A549 (cell line): ENCODE measurements at regions not wholly inside any gene's neighbourhood (a gene's known extent, or its start where the extent isn't known, plus 50 kb on each side); places are given as distances from the start of the nearest gene placed in this dataset.
"Not testable (repeated sequence)": the region's sequence is repeated elsewhere in the genome, so short reads cannot be mapped to it uniquely, and the experiment has no call there.

Source experiments
- ATAC-seq, 2 experiments: fragments of 200-7000 bp in 1 of 2; fragments of >200 bp in 1 of 2; cut with Nextera tagmentation in 1 of 2; cut with Tn5 transposase in 1 of 2; 3 replicates each; pipeline versions ENCODE4 v1.8.0 to v1.9.1; 2018 to 2020; ENCODE audit warnings: mild to moderate bottlenecking in 1 of 2, moderate library complexity in 1 of 2
- CTCF ChIA-PET: fragments of 300-600 bp; sonication (Branson Sonifier 250); formaldehyde crosslinking; extraction: SDS; loops from one replicate; lab custom pipeline; 2021; ENCODE audit warnings: antibody characterized with exemption, inconsistent platforms; lab: Yijun Ruan, JAX
- POLR2A ChIA-PET: fragments of 350-600 bp; formaldehyde crosslinking; extraction: SDS; loops from one replicate; lab custom pipeline; 2021; ENCODE audit warnings: antibody characterized with exemption, inconsistent platforms; lab: Yijun Ruan, JAX
- DNase-seq, 2 experiments: peaks; one replicate each; pipeline versions ENCODE4 v3.0.0 to v3.0.0-alpha.2; 2011 to 2016; ENCODE audit warnings: low read depth in 1 of 2, low spot score in 1 of 2
- FAIRE-seq: peaks from 2 replicates; lab custom pipeline; 2011; peaks lifted over from hg19 to GRCh38; lab: Jason Lieb, UNC
- H3K27ac ChIP-seq, 2 experiments: fragments of >200 bp; sonication (Bioruptor Twin); formaldehyde crosslinking; 3 replicates each; pipeline ENCODE4 v1.5.1; 2016 to 2017
- H3K4me1 ChIP-seq: fragments of >200 bp; sonication (Bioruptor Twin); formaldehyde crosslinking; 3 replicates; pipeline ENCODE4 v1.6.1; 2016
- H3K4me2 ChIP-seq: fragments of >200 bp; sonication (Bioruptor Twin); formaldehyde crosslinking; 3 replicates; pipeline ENCODE4 v1.6.1; 2016
- H3K4me3 ChIP-seq: fragments of >200 bp; sonication (Bioruptor Twin); formaldehyde crosslinking; 3 replicates; pipeline ENCODE4 v1.5.1; 2016
- H3K9me3 ChIP-seq: fragments of >200 bp; sonication (Bioruptor Twin); formaldehyde crosslinking; 3 replicates; pipeline ENCODE4 v1.6.1; 2016
- BHLHE40 ChIP-seq: IDR thresholded peaks from 2 replicates; pipeline ENCODE4 v1.6.1; 2012; ENCODE audit warnings: low read depth, low read length, inconsistent platforms
- CEBPB ChIP-seq, 2 experiments: fragments of >200 bp in 1 of 2; sonication (Bioruptor Twin) in 1 of 2; formaldehyde crosslinking in 1 of 2; IDR thresholded peaks; 2 replicates each; pipeline ENCODE4 v1.6.1; 2012 to 2016
- E2F6 ChIP-seq: IDR thresholded peaks from 2 replicates; pipeline ENCODE4 v1.6.1; 2012; ENCODE audit warnings: low read depth, borderline replicate concordance
- ELK1 ChIP-seq: fragments of 150-350 bp; IDR thresholded peaks from 2 replicates; pipeline ENCODE4 v1.6.1; 2014; ENCODE audit warnings: low read depth, mild to moderate bottlenecking, low read length
- FOSB ChIP-seq: fragments of 250-450 bp; sonication (Bioruptor Pico); IDR thresholded peaks from 2 replicates; pipeline ENCODE4 v1.5.0; 2020; ENCODE audit warnings: mild to moderate bottlenecking, moderate library complexity
- MAX ChIP-seq: IDR thresholded peaks from 2 replicates; pipeline ENCODE4 v1.6.1; 2012
- MAZ ChIP-seq: fragments of 150-350 bp; IDR thresholded peaks from 2 replicates; pipeline ENCODE4 v1.6.1; 2014; ENCODE audit warnings: antibody characterized with exemption, low read depth, low read length, borderline replicate concordance
- PHF8 ChIP-seq: fragments of 200-600 bp; sonication (generic); IDR thresholded peaks from 2 replicates; pipeline ENCODE4 v1.6.1; 2016; ENCODE audit warnings: low read depth, mild to moderate bottlenecking, antibody characterized with exemption, moderate library complexity, borderline replicate concordance
- RARB ChIP-seq: fragments of 250-450 bp; sonication (Bioruptor Pico); IDR thresholded peaks from 2 replicates; pipeline ENCODE4 v1.8.0; 2021; ENCODE audit warnings: mild to moderate bottlenecking, moderate library complexity
- RNF2 ChIP-seq: fragments of 200-600 bp; sonication (generic); IDR thresholded peaks from 2 replicates; pipeline ENCODE4 v1.6.1; 2016; ENCODE audit warnings: low read depth, mild to moderate bottlenecking, antibody characterized with exemption, moderate library complexity, borderline replicate concordance
- TFCP2L1 ChIP-seq: fragments of 250-450 bp; sonication (Bioruptor Pico); IDR thresholded peaks from 2 replicates; pipeline ENCODE4 v1.5.0; 2021; ENCODE audit warnings: mild to moderate bottlenecking
- ZC3H11A ChIP-seq: fragments of 450-650 bp; IDR thresholded peaks from 2 replicates; pipeline ENCODE4 v1.6.1; 2014; ENCODE audit warnings: antibody characterized with exemption, mild to moderate bottlenecking
- WGBS: methylation state at CpG from one replicate; pipeline ENCODE4 v1.1.6; 2017; ENCODE audit errors: missing lambda C conversion rate; 5-methylcytosine and 5-hydroxymethylcytosine counted together

DNA sequence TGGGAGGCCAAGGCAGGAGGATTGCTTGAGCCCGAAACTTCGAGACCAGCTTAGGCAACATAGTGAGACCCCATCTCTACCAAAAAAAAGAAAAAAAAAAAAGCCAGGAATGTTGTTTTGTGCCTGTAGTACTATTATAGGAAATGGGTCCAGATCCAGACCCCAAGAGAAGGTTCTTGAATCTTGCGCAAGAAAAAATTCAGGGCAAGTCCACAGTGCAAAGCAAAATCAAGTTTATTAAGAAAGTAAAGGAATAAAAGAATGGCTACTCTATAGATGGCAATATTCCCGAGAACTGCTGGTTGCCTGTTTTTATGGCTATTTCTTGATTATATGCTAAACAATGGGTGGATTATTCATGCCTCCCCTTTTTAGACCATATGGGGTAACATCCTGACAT lies 51.2 kb upstream of the RDX start:
- 0 out of 4 replicates have a peak, but pooled peaks of 1 of the 2 experiments have one; percentile 7 for TF ChIP-seq CEBPB (IDR thresholded peaks at IDR 0.05)
- no peak for TF ChIP-seq FOSB (CRISPR knock-in tag)
- no peak for TF ChIP-seq MAZ
- ATAC-seq: no peak
- H3K27ac ChIP-seq: no peak overlapping the region
- FAIRE-seq: no peak
- peaks cover 21% of the 10 kb centered on the region; the same call in 2 of the 3 replicates for H3K4me1 ChIP-seq
- H3K9me3 ChIP-seq: no peaks in the 10 kb centered on the region
- H3K4me2 ChIP-seq: no peak overlapping the region
- H3K4me3 ChIP-seq: no peak overlapping the region
- POLR2A ChIA-PET: interaction anchor here (1.0 kb wide), 1 partner anchor 9 kb away, joined by 3 read pairs; no protein-coding TSS in a partner anchor
- CTCF ChIA-PET: no interaction called here
- DNase-seq: no peak
- WGBS: 97% methylated on average over 4 of the region's 4 CpGs

- ATAC-seq (no peak), DNase-seq (no peak), FAIRE-seq (no peak)
- WGBS: 83% methylated on average over 7 of the region's 7 CpGs
- ChIA-PET CTCF (interaction anchor here (1.0 kb wide), 1 partner anchor 27 kb away, joined by 3 read pairs; no protein-coding TSS in a partner anchor), POLR2A (no interaction called here)
- TF ChIP-seq RARB (CRISPR knock-in tag) (no peak), TFCP2L1 (CRISPR knock-in tag) (no peak), ZC3H11A (no peak), BHLHE40 (no peak), ELK1 (no peak)
- Histone ChIP-seq H3K27ac (peak overlapping the region; percentile 50 to 75; a peak in 5 of 6 replicates), H3K4me3 (no peak overlapping the region), H3K4me2 (no peak overlapping the region), H3K4me1 (peaks cover 22% of the 10 kb centered on the region), H3K9me3 (no peaks in the 10 kb centered on the region)
Observed at GRCh38 chr11:110349138-110349996, 53.0 kb upstream of the RDX start.

GRCh38 chr11:110349997-110350383 lies 53.6 kb upstream of the RDX start:
- Histone ChIP-seq H3K4me1 (peaks cover 28% of the 10 kb centered on the region), H3K27ac (peak overlapping the region in 1 of 2 experiments; percentile 75; a peak in 3 of 6 replicates)
- ATAC-seq, H3K4me2 ChIP-seq, H3K4me3 ChIP-seq, FAIRE-seq, DNase-seq, POLR2A ChIA-PET, H3K9me3 ChIP-seq: not testable (repeated sequence)
- CTCF ChIA-PET: interaction anchor here (1.0 kb wide), 1 partner anchor 27 kb away, joined by 3 read pairs; no protein-coding TSS in a partner anchor
- 84% methylated on average over 5 of the region's 5 CpGs for WGBS

- CTCF ChIA-PET: interaction anchor here (0.6 to 1.5 kb wide), 3 partner anchors 12 to 444 kb away, joined by 3 to 4 read pairs (median 4); no protein-coding TSS in a partner anchor
- H3K4me3 ChIP-seq: no peak overlapping the region
- no peak for FAIRE-seq
- H3K4me2 ChIP-seq: peak overlapping the region; percentile 67
- peaks cover 45% of the 10 kb centered on the region for H3K4me1 ChIP-seq
- peak in 1 of 2 experiments; percentile 23; a peak in 3 of 6 replicates for ATAC-seq
- no peak for TF ChIP-seq RNF2
- no peak for TF ChIP-seq PHF8
- TF ChIP-seq E2F6: no peak
- 0 out of 2 replicates have a peak, but pooled peaks have one; percentile 16 for TF ChIP-seq MAX
- no peak for TF ChIP-seq RARB (CRISPR knock-in tag)
- TF ChIP-seq, all 56 proteins: peak for 1
- H3K27ac ChIP-seq: peak overlapping the region; percentile 82 to 96
- 47% methylated on average over 7 of the region's 7 CpGs for WGBS
- DNase-seq: peak in 1 of 2 experiments; percentile 14
- POLR2A ChIA-PET: no interaction called here
- H3K9me3 ChIP-seq: no peaks in the 10 kb centered on the region
Observed at GRCh38 chr11:110355011-110355744, 58.8 kb upstream of the RDX start.
